GM12801 (cell line): ENCODE measurements at regions not wholly inside any gene's neighbourhood (a gene's known extent, or its start where the extent isn't known, plus 50 kb on each side); places are given as distances from the start of the nearest gene placed in this dataset.

Source experiments
- TF ChIP-seq, protein P1 (sequence below): IDR thresholded peaks from one replicate; pipeline ENCODE4 v1.5.1; 2011; ENCODE audit warnings: control low read depth; ENCODE audit not compliant: insufficient read length; ENCODE audit errors: extremely low read depth

DNA sequence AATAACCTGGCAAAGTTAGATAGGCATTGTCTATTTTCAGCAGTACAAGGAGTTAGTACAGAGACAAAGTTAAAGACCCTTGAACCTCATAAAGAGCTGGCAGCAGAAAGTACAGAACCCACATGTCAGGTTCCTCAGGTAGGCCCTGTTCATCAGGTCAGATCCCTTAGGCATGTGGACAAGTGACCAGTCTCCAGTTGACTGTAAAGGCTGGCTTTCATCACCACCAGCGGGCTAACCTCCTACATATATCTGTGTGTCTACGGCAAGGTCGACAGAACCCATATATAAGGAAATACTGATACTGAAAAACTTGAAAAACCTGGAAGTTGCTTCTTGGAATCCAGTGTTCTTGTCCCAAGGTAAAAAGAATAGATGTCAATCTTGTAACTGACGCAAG is 223.1 kb upstream of the SGK1 start:
- TF ChIP-seq, protein P1, sequence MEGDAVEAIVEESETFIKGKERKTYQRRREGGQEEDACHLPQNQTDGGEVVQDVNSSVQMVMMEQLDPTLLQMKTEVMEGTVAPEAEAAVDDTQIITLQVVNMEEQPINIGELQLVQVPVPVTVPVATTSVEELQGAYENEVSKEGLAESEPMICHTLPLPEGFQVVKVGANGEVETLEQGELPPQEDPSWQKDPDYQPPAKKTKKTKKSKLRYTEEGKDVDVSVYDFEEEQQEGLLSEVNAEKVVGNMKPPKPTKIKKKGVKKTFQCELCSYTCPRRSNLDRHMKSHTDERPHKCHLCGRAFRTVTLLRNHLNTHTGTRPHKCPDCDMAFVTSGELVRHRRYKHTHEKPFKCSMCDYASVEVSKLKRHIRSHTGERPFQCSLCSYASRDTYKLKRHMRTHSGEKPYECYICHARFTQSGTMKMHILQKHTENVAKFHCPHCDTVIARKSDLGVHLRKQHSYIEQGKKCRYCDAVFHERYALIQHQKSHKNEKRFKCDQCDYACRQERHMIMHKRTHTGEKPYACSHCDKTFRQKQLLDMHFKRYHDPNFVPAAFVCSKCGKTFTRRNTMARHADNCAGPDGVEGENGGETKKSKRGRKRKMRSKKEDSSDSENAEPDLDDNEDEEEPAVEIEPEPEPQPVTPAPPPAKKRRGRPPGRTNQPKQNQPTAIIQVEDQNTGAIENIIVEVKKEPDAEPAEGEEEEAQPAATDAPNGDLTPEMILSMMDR, result no peak

DNA sequence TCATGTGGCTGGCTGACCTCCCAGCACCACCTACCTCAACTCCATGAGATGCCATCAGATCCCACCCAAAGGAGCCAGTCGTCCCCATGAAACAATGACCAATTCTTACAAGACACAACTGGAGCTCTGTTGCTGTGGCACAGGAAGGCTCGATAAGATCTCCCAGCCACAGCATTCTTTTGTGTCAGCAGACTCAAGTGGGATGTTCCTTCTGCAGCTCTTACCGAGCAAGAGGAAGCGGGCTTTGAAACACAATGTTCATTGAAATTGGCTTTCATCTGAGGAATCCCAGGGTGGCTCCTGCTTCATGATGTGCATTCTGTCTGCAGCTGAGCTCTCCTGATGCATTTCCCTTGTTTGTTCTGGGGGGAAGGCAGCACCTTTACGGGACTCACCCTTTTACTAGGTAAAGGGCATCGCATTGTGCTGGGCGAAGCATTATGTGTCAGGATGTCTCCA is 222.0 kb upstream of the SGK1 start:
- TF ChIP-seq, protein P1, result no peak

DNA sequence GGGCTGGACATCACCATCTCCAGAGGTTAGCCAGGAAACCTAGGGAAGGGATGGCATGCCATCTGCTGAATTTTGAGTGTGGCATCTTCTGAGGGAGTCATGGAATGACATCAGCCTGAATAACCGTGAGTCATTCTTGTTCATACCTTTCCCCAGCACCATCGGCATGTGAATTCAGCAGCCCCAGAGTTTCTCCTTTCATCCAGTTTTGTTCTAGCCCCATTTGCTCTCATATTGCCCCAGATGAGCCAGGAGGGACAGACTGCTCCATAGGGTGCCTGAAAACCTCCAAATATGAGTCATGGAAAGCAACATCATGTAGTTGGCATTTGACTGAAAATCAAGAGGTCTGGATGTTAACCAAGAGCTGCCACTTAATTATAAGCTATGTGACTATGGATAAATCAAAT is 219.2 kb upstream of the SGK1 start:
- TF ChIP-seq, protein P1, result no peak

DNA sequence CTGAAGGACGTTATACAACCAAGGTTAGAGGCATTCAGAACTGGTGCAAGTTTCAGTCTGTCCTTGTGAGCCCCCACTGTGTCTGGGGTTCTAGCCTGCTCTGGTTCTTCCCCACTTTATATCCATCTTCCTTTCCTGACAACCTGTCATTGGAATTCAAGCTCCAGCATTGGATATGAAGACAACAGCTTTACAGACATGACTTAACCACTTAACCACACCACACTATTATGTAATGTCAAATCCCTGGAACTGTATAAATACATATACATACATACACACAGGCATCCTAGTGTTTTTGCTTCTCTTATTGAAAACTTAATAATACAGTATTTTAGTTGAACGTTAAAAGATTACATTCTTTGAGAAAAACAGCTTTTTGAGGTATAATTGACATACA is 217.9 kb upstream of the SGK1 start:
- TF ChIP-seq, protein P1, result no peak

DNA sequence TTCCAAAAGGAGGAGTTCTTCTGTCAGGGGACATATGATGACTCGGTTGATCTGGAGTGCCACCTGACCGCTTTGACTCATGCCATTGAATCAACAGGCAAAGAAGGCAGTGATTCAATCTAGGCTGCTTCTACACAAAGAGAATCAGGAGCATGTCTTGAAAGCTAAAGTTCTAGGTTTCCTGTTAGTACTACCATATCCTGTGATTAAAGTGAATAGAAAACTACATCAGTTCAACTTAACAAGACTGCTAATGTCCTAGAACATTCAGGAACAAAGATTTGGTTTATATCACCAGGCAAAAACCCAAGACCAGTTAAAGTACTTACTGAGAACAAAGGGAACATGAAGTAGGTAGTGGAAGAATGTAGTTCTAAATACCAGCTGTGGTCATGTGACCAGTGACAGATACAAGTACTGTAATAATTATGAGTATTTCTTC is 216.8 kb upstream of the SGK1 start:
- TF ChIP-seq, protein P1, result no peak

DNA sequence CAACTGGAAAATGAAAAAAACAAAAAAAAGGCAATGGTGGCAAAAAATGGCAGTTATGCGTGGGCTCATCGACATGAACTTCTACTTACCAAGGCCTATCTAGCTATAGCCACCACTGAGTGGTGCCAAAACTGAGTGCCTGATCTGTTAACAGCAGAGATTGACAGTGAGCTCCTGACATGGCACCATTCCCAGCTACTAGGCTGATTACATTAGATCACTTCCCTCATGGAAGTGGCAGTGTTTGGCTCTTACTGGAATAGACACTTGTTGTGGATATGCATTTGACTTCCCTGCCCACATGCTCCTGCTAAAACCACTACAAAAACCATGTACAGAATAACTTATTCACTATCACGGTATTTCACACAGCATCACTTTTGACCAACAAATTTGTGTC is 216.1 kb upstream of the SGK1 start:
- TF ChIP-seq, protein P1, result no peak

DNA sequence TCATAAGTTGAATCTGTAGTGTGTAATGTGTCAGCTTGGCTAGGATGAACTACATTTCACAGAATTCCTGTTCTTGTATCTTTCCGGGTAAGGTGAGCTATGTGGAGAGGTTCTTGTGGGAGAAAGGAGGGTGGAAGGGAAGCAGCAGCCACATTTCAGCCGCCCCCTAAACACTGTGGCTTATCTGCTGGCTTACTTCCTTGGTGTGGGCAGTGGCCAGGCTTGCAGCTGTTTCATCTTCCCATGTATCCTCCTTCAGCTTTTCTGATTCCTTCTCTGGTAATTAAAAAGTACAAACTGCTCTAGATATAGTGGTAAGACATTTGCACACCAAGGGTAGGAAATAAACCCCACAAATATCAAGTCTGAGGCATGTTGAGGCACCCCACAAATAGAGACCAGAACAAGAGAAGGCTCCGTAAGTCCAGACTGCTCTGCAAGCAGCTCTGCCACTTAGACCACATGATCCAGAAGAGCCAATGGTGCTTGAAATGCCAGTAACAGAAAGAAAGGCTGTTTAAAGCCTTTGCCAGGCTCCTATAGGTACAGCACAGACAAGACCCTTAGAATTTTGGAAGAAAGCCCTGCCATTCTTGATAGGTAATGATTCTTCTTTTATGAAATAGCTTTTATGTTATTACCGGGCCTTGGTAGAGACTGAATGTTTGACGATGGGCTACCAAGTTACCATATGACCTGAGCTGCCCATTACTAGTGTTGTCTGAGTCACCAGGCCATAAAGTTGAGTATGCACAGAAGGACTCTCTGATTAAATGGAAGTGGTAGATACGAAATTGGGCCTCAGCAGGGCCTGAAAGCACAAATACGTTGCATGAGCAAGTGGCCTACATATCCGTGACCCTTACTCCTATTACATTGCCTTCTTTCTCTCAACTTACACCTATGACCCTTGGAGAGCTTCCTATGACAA is 215.0 kb upstream of the SGK1 start:
- TF ChIP-seq, protein P1, result no peak
